HUES64 (cell line): ENCODE measurements at regions not wholly inside any gene's neighbourhood (a gene's known extent, or its start where the extent isn't known, plus 50 kb on each side); places are given as distances from the start of the nearest gene placed in this dataset.
"Not testable (repeated sequence)": the region's sequence is repeated elsewhere in the genome, so short reads cannot be mapped to it uniquely, and the experiment has no call there.

Experiments used
- H3K27ac ChIP-seq: 2 replicates; pipeline ENCODE4 v1.7.0; 2013; ENCODE audit warnings: low read depth, low read length, inconsistent platforms
- H3K27me3 ChIP-seq: 2 replicates; pipeline ENCODE4 v1.6.1; 2013; ENCODE audit warnings: mild to moderate bottlenecking, low read length; ENCODE audit not compliant: insufficient read depth
- H3K36me3 ChIP-seq: 2 replicates; pipeline ENCODE4 v1.6.1; 2013; ENCODE audit warnings: mild to moderate bottlenecking, low read length; ENCODE audit not compliant: insufficient read depth
- H3K4me1 ChIP-seq: 2 replicates; pipeline ENCODE4 v1.6.1; 2013; ENCODE audit warnings: mild to moderate bottlenecking, low read length, moderate library complexity; ENCODE audit not compliant: insufficient read depth
- H3K4me3 ChIP-seq: 2 replicates; pipeline ENCODE4 v1.5.1; 2013; ENCODE audit warnings: mild to moderate bottlenecking, low read length, moderate library complexity
- H3K9ac ChIP-seq: 2 replicates; pipeline ENCODE4 v1.6.1; 2013; ENCODE audit warnings: mild to moderate bottlenecking, low read depth, low read length
- H3K9me3 ChIP-seq: 2 replicates; pipeline ENCODE4 v1.6.1; 2013; ENCODE audit warnings: low read depth, low read length; ENCODE audit not compliant: insufficient read depth
- whole genome bisulfite sequencing: fragments of 150-250, 120-280 bp; methylation state at CpG from one replicate; pipeline ENCODE4 v1.1.7; 2013; ENCODE audit warnings: missing lambda C conversion rate; 5-methylcytosine and 5-hydroxymethylcytosine counted together

GRCh38 chrX:9293903-9294302 is 171.0 kb upstream of the TBL1X start:
- H3K4me3 ChIP-seq, result no peak overlapping the region
- H3K9me3 ChIP-seq, result no peaks in the 10 kb centered on the region
- H3K27me3 ChIP-seq, result peaks cover 15% of the 10 kb centered on the region
- peaks cover 16% of the 10 kb centered on the region for H3K4me1 ChIP-seq
- no peak overlapping the region for H3K27ac ChIP-seq
- no peak overlapping the region for H3K9ac ChIP-seq
- no peaks in the 10 kb centered on the region for H3K36me3 ChIP-seq
- WGBS, result 53% methylated on average over 5 of the region's 6 CpGs

GRCh38 chrX:9295551-9295950 is 169.3 kb upstream of the TBL1X start:
- Histone ChIP-seq H3K27ac (no peak overlapping the region), H3K9ac (no peak overlapping the region), H3K4me3 (no peak overlapping the region), H3K27me3 (peaks cover 15% of the 10 kb centered on the region), H3K36me3 (no peaks in the 10 kb centered on the region), H3K9me3 (no peaks in the 10 kb centered on the region), H3K4me1 (peaks cover 16% of the 10 kb centered on the region)
- 90% methylated on average over 5 of the region's 5 CpGs for WGBS

GRCh38 chrX:9298221-9298620 is 166.6 kb upstream of the TBL1X start:
- H3K9me3 ChIP-seq, result no peaks in the 10 kb centered on the region
- 80% methylated on average over 1 of the region's 1 CpG for WGBS
- H3K4me3 ChIP-seq, result no peak overlapping the region
- no peak overlapping the region for H3K27ac ChIP-seq
- peaks cover 15% of the 10 kb centered on the region for H3K27me3 ChIP-seq
- peaks cover 6% of the 10 kb centered on the region; the same call in 1 of the 2 replicates for H3K4me1 ChIP-seq
- no peak overlapping the region for H3K9ac ChIP-seq
- no peaks in the 10 kb centered on the region for H3K36me3 ChIP-seq

GRCh38 chrX:9299681-9300080 is 165.2 kb upstream of the TBL1X start:
- H3K27me3 ChIP-seq, result not testable (repeated sequence)

GRCh38 chrX:9301836-9302235 is 163.0 kb upstream of the TBL1X start:
- no CpG with 5 or more reads among the region's 2 CpGs for WGBS
- no peaks in the 10 kb centered on the region for H3K27me3 ChIP-seq
- no peaks in the 10 kb centered on the region for H3K4me1 ChIP-seq
- no peaks in the 10 kb centered on the region for H3K36me3 ChIP-seq
- H3K9ac ChIP-seq, result no peak overlapping the region
- H3K4me3 ChIP-seq, result no peak overlapping the region
- H3K9me3 ChIP-seq, result no peaks in the 10 kb centered on the region
- H3K27ac ChIP-seq, result no peak overlapping the region

More at GRCh38 chrX:9299681-9300080, 165.2 kb upstream of the TBL1X start:
- H3K4me1 ChIP-seq, H3K27ac ChIP-seq, H3K9me3 ChIP-seq, H3K4me3 ChIP-seq, H3K36me3 ChIP-seq, H3K9ac ChIP-seq: not testable (repeated sequence)
- 95% methylated on average over 2 of the region's 3 CpGs for WGBS

GRCh38 chrX:9302381-9302780 is 162.5 kb upstream of the TBL1X start:
- Histone ChIP-seq H3K27me3 (no peaks in the 10 kb centered on the region), H3K4me3 (no peak overlapping the region), H3K9me3 (no peaks in the 10 kb centered on the region), H3K4me1 (no peaks in the 10 kb centered on the region), H3K36me3 (no peaks in the 10 kb centered on the region), H3K27ac (no peak overlapping the region), H3K9ac (no peak overlapping the region)
- 94% methylated on average over 4 of the region's 4 CpGs for WGBS

- no peak overlapping the region for H3K9ac ChIP-seq
- H3K4me1 ChIP-seq, result no peaks in the 10 kb centered on the region
- no peaks in the 10 kb centered on the region for H3K36me3 ChIP-seq
- H3K27me3 ChIP-seq, result no peaks in the 10 kb centered on the region
- no peak overlapping the region for H3K4me3 ChIP-seq
- WGBS, result 89% methylated on average over 2 of the region's 4 CpGs
- no peaks in the 10 kb centered on the region for H3K9me3 ChIP-seq
- no peak overlapping the region for H3K27ac ChIP-seq
Measured at GRCh38 chrX:9308426-9308825, 156.4 kb upstream of the TBL1X start.

GRCh38 chrX:9310616-9311015 is 154.2 kb upstream of the TBL1X start:
- 91% methylated on average over 2 of the region's 2 CpGs for WGBS
- H3K4me3 ChIP-seq, result no peak overlapping the region
- no peaks in the 10 kb centered on the region for H3K27me3 ChIP-seq
- H3K36me3 ChIP-seq, result no peaks in the 10 kb centered on the region
- no peaks in the 10 kb centered on the region for H3K9me3 ChIP-seq
- no peak overlapping the region for H3K9ac ChIP-seq
- no peaks in the 10 kb centered on the region for H3K4me1 ChIP-seq
- no peak overlapping the region for H3K27ac ChIP-seq

GRCh38 chrX:9311421-9312160 is 153.3 kb upstream of the TBL1X start:
- WGBS, result 89% methylated on average over 8 of the region's 8 CpGs
- Histone ChIP-seq H3K27ac (no peak overlapping the region), H3K4me1 (no peaks in the 10 kb centered on the region), H3K9ac (no peak overlapping the region), H3K36me3 (no peaks in the 10 kb centered on the region), H3K27me3 (no peaks in the 10 kb centered on the region), H3K9me3 (no peaks in the 10 kb centered on the region), H3K4me3 (no peak overlapping the region)

GRCh38 chrX:9312922-9313867 is 151.7 kb upstream of the TBL1X start:
- Histone ChIP-seq H3K36me3 (no peaks in the 10 kb centered on the region), H3K4me3 (no peak overlapping the region), H3K9ac (no peak overlapping the region), H3K9me3 (no peaks in the 10 kb centered on the region), H3K27me3 (no peaks in the 10 kb centered on the region), H3K4me1 (no peaks in the 10 kb centered on the region), H3K27ac (no peak overlapping the region)
- WGBS, result 82% methylated on average over 11 of the region's 12 CpGs

GRCh38 chrX:9315086-9315485 is 149.8 kb upstream of the TBL1X start:
- H3K36me3 ChIP-seq, result no peaks in the 10 kb centered on the region
- 92% methylated on average over 3 of the region's 3 CpGs for WGBS
- no peak overlapping the region for H3K27ac ChIP-seq
- H3K9ac ChIP-seq, result no peak overlapping the region
- H3K27me3 ChIP-seq, result no peaks in the 10 kb centered on the region
- no peaks in the 10 kb centered on the region for H3K4me1 ChIP-seq
- H3K4me3 ChIP-seq, result no peak overlapping the region
- no peaks in the 10 kb centered on the region for H3K9me3 ChIP-seq
